H9 (cell line): ENCODE measurements at regions not wholly inside any gene's neighbourhood (a gene's known extent, or its start where the extent isn't known, plus 50 kb on each side); places are given as distances from the start of the nearest gene placed in this dataset.

Source experiments
- DNase-seq: peaks from one replicate; pipeline ENCODE4 v3.0.0-alpha.2; 2017
- H2AFZ ChIP-seq: one replicate; pipeline ENCODE4 v1.6.1; 2013; ENCODE audit warnings: mild to moderate bottlenecking, low read length, control low read depth, moderate library complexity
- H2AK5ac ChIP-seq: 2 replicates; pipeline ENCODE4 v1.6.1; 2013; ENCODE audit warnings: low read length, control low read depth, mixed read lengths; ENCODE audit not compliant: insufficient read length
- H2BK120ac ChIP-seq: one replicate; pipeline ENCODE4 v1.6.1; 2013; ENCODE audit warnings: low read depth, mild to moderate bottlenecking, low read length, control low read depth, inconsistent platforms; ENCODE audit not compliant: poor library complexity, severe bottlenecking
- H2BK12ac ChIP-seq: 2 replicates; pipeline ENCODE4 v1.6.1; 2013; ENCODE audit warnings: low read length, control low read depth, mixed read lengths, low read depth; ENCODE audit not compliant: insufficient read length
- H2BK15ac ChIP-seq: 2 replicates; pipeline ENCODE4 v1.6.1; 2013; ENCODE audit warnings: low read depth, low read length, control low read depth
- H2BK20ac ChIP-seq: one replicate; pipeline ENCODE4 v1.6.1; 2013; ENCODE audit warnings: low read depth, mild to moderate bottlenecking, low read length, control low read depth, inconsistent platforms; ENCODE audit not compliant: poor library complexity, severe bottlenecking
- H2BK5ac ChIP-seq: 2 replicates; pipeline ENCODE4 v1.6.1; 2013; ENCODE audit warnings: low read length, control low read depth, mixed read lengths; ENCODE audit not compliant: insufficient read length
- H3K14ac ChIP-seq: 2 replicates; pipeline ENCODE4 v1.6.1; 2013; ENCODE audit warnings: low read length, control low read depth; ENCODE audit not compliant: insufficient read depth
- H3K18ac ChIP-seq: 2 replicates; pipeline ENCODE4 v1.6.1; 2013; ENCODE audit warnings: low read depth, mild to moderate bottlenecking, mixed read lengths, low read length, control low read depth; ENCODE audit not compliant: insufficient read length
- H3K23ac ChIP-seq: 2 replicates; pipeline ENCODE4 v1.6.1; 2013; ENCODE audit warnings: low read length, control low read depth, mixed read lengths, low read depth; ENCODE audit not compliant: insufficient read length
- H3K23me2 ChIP-seq: 2 replicates; pipeline ENCODE4 v1.6.1; 2013; ENCODE audit warnings: low read depth, mild to moderate bottlenecking, mixed read lengths, low read length, control low read depth; ENCODE audit not compliant: insufficient read length, poor library complexity, severe bottlenecking
- H3K27ac ChIP-seq: 2 replicates; pipeline ENCODE4 v1.5.1; 2013; ENCODE audit warnings: low read length, control low read depth, mixed read lengths, low read depth; ENCODE audit not compliant: insufficient read length
- H3K27me3 ChIP-seq: 2 replicates; pipeline ENCODE4 v1.6.1; 2013; ENCODE audit warnings: low read length, control low read depth, inconsistent platforms; ENCODE audit not compliant: insufficient read depth
- H3K4ac ChIP-seq: 2 replicates; pipeline ENCODE4 v1.6.1; 2013; ENCODE audit warnings: low read depth, mild to moderate bottlenecking, control low read depth, inconsistent platforms, low read length, moderate library complexity
- H3K4me1 ChIP-seq: 2 replicates; pipeline ENCODE4 v1.6.1; 2013; ENCODE audit warnings: low read length, control low read depth, inconsistent platforms; ENCODE audit not compliant: insufficient read depth
- H3K4me2 ChIP-seq: 2 replicates; pipeline ENCODE4 v1.6.1; 2013; ENCODE audit warnings: low read length, control low read depth, mixed read lengths; ENCODE audit not compliant: insufficient read length, insufficient read depth
- H3K56ac ChIP-seq: 2 replicates; pipeline ENCODE4 v1.6.1; 2013; ENCODE audit warnings: low read depth, mild to moderate bottlenecking, mixed read lengths, low read length, control low read depth; ENCODE audit not compliant: insufficient read length
- H3K79me1 ChIP-seq: 2 replicates; pipeline ENCODE4 v1.6.1; 2013; ENCODE audit warnings: low read depth, mild to moderate bottlenecking, moderate library complexity, low read length, control low read depth, inconsistent platforms; ENCODE audit not compliant: insufficient read depth, poor library complexity, severe bottlenecking
- H3K79me2 ChIP-seq: 2 replicates; pipeline ENCODE4 v1.6.1; 2013; ENCODE audit warnings: low read length, control low read depth, inconsistent platforms; ENCODE audit not compliant: insufficient read depth
- H3K9ac ChIP-seq: 2 replicates; pipeline ENCODE4 v1.6.1; 2013; ENCODE audit warnings: low read length, control low read depth, mixed read lengths; ENCODE audit not compliant: insufficient read length; ENCODE audit errors: extremely low read depth
- H3K9me3 ChIP-seq: one replicate; pipeline ENCODE4 v1.6.1; 2013; ENCODE audit warnings: low read depth, low read length, inconsistent platforms; ENCODE audit not compliant: control insufficient read depth
- H3T11ph ChIP-seq: one replicate; pipeline ENCODE4 v1.6.1; 2013; ENCODE audit warnings: mild to moderate bottlenecking, low read length, control low read depth, inconsistent platforms
- H4K20me1 ChIP-seq: one replicate; pipeline ENCODE4 v1.6.1; 2013; ENCODE audit not compliant: control insufficient read depth, insufficient read length, insufficient read depth
- H4K5ac ChIP-seq: 2 replicates; pipeline ENCODE4 v1.6.1; 2013; ENCODE audit warnings: low read depth, mild to moderate bottlenecking, mixed read lengths, low read length, control low read depth; ENCODE audit not compliant: insufficient read length
- H4K8ac ChIP-seq: replicated peaks from 2 replicates; pipeline ENCODE4 v1.6.1; 2013; ENCODE audit warnings: low read length, control low read depth, mixed read lengths, low read depth; ENCODE audit not compliant: insufficient read length
- H4K91ac ChIP-seq: 2 replicates; pipeline ENCODE4 v1.6.1; 2013; ENCODE audit warnings: low read depth, mild to moderate bottlenecking, moderate library complexity, mixed read lengths, low read length, control low read depth; ENCODE audit not compliant: insufficient read length
- H3K27ac Mint-ChIP-seq, 3 experiments: 2 replicates in 2 of 3; 3 replicates in 1 of 3; pipeline ENCODE4 v1.8.0; 2020 to 2021; ENCODE audit warnings: mixed read lengths in 3 of 3, mild to moderate bottlenecking in 1 of 3, moderate library complexity in 1 of 3
- H3K27me3 Mint-ChIP-seq: 2 replicates; pipeline ENCODE4 v1.8.0; 2021; ENCODE audit warnings: low read depth, mild to moderate bottlenecking, moderate library complexity, mixed read lengths
- H3K36me3 Mint-ChIP-seq, 3 experiments: 2 replicates in 2 of 3; 3 replicates in 1 of 3; pipeline ENCODE4 v1.8.0; 2020 to 2021; ENCODE audit warnings: low read depth in 3 of 3, mixed read lengths in 3 of 3; ENCODE audit not compliant: insufficient read depth in 1 of 3
- H3K4me1 Mint-ChIP-seq, 2 experiments: 2 replicates each; pipeline ENCODE4 v1.8.0; 2020; ENCODE audit warnings: mixed read lengths in 2 of 2
- H3K4me3 Mint-ChIP-seq, 2 experiments: 2 replicates in 1 of 2; 3 replicates in 1 of 2; pipeline ENCODE4 v1.8.0; 2020 to 2021; ENCODE audit warnings: mild to moderate bottlenecking in 2 of 2, mixed read lengths in 2 of 2, moderate library complexity in 1 of 2
- H3K9me3 Mint-ChIP-seq, 2 experiments: 2 replicates in 1 of 2; 3 replicates in 1 of 2; pipeline ENCODE4 v1.8.0; 2020; ENCODE audit warnings: mild to moderate bottlenecking in 2 of 2, mixed read lengths in 2 of 2, moderate library complexity in 1 of 2
- CTCF ChIP-seq: fragments of 200-600 bp; sonication (generic); conservative IDR thresholded peaks from 3 replicates; pipeline ENCODE4 v1.8.0; 2021; ENCODE audit warnings: antibody characterized with exemption, mild to moderate bottlenecking
- WGBS: extraction: QIAGEN DNeasy Blood & Tissue Kit; methylation state at CpG from one replicate; pipeline ENCODE4 v1.1.7; 2013; ENCODE audit warnings: missing lambda C conversion rate, low lambda C conversion rate, mixed read lengths; ENCODE audit not compliant: insufficient read length; ENCODE audit errors: extremely low coverage; 5-methylcytosine and 5-hydroxymethylcytosine counted together

DNA sequence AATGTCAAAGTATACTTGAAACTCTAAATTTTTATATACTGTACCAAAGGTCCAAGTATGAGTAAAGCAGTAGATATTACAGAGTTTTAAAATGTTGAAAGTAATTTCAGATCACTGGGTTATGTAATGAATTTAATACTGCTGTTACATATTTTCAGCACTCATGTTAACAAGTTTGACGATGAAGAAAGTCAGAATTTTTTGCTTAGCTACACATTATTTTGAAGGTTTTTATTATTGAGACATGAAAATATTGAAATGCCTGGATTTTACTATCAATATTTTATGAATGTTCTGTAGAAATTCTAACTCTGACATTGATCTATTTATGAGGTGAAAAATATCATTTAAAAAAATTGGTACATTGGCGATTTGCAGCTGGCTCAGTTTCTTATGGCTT is 1030.3 kb downstream of the FSCB start:
- Histone ChIP-seq H2AFZ (no peak overlapping the region), H3K14ac (no peak overlapping the region), H4K91ac (no peak overlapping the region), H3K56ac (no peak overlapping the region), H2BK20ac (no peak overlapping the region), H3K79me1 (no peaks in the 10 kb centered on the region), H3K27me3 (no peaks in the 10 kb centered on the region), H2BK120ac (no peak overlapping the region), H3K27ac (no peak overlapping the region), H3K9me3 (no peaks in the 10 kb centered on the region), H3K79me2 (no peaks in the 10 kb centered on the region), H3T11ph (no peak overlapping the region), H2BK15ac (no peak overlapping the region), H3K9ac (no peak overlapping the region), H4K8ac (no peak overlapping the region), H3K23ac (no peak overlapping the region), H3K18ac (no peak overlapping the region), H3K23me2 (no peaks in the 10 kb centered on the region), H2AK5ac (no peak overlapping the region), H2BK12ac (no peak overlapping the region), H4K5ac (no peak overlapping the region), H2BK5ac (no peak overlapping the region), H3K4ac (no peak overlapping the region), H3K4me2 (no peak overlapping the region), H4K20me1 (no peaks in the 10 kb centered on the region), H3K4me1 (no peaks in the 10 kb centered on the region)
- TF ChIP-seq CTCF, result no peak
- Mint-ChIP-seq H3K36me3 (peaks cover 0 to 5% (median 0%) of the 10 kb centered on the region in 3 experiments; a peak in 2 of 7 replicates), H3K27me3 (no peaks in the 10 kb centered on the region), H3K27ac (peak overlapping the region in 1 of 3 experiments; percentile 24; a peak in 1 of 7 replicates), H3K9me3 (no peaks in the 10 kb centered on the region), H3K4me3 (no peak overlapping the region), H3K4me1 (peaks cover 27 to 31% of the 10 kb centered on the region in 2 experiments)
- no peak for DNase-seq
- WGBS, result no CpG with 5 or more reads among the region's 2 CpGs
